KMS-11 (cell line): ENCODE measurements at regions not wholly inside any gene's neighbourhood (a gene's known extent, or its start where the extent isn't known, plus 50 kb on each side); places are given as distances from the start of the nearest gene placed in this dataset.

ENCODE experiments used
- H2AFZ ChIP-seq: fragments of 200-600 bp; sonication (generic); 2 replicates; pipeline ENCODE4 v1.6.1; 2016; ENCODE audit warnings: antibody characterized with exemption, mixed run types, low read depth
- H3K27ac ChIP-seq: fragments of 200-600 bp; sonication (generic); 2 replicates; pipeline ENCODE4 v1.6.1; 2016; ENCODE audit warnings: mild to moderate bottlenecking, mixed run types
- H3K27me3 ChIP-seq: fragments of 200-600 bp; sonication (generic); 2 replicates; pipeline ENCODE4 v1.6.1; 2017; ENCODE audit warnings: mild to moderate bottlenecking, low read depth, mixed run types, moderate library complexity; ENCODE audit not compliant: insufficient read depth
- H3K36me3 ChIP-seq: fragments of 200-600 bp; sonication (generic); 2 replicates; pipeline ENCODE4 v1.6.1; 2017; ENCODE audit warnings: mild to moderate bottlenecking, mixed run types; ENCODE audit not compliant: insufficient read depth
- H3K4me1 ChIP-seq: fragments of 200-600 bp; sonication (generic); 2 replicates; pipeline ENCODE4 v1.6.1; 2016; ENCODE audit warnings: mild to moderate bottlenecking, low read depth, mixed run types; ENCODE audit not compliant: poor library complexity, severe bottlenecking
- H3K4me2 ChIP-seq: fragments of 200-600 bp; sonication (generic); 2 replicates; pipeline ENCODE4 v1.7.0; 2016; ENCODE audit warnings: mild to moderate bottlenecking, mixed run types
- H3K4me3 ChIP-seq: fragments of 200-600 bp; sonication (generic); IDR thresholded peaks from 2 replicates; pipeline ENCODE4 v1.6.1; 2017; ENCODE audit warnings: low read depth, low read length, mixed read lengths; ENCODE audit not compliant: insufficient read depth
- H3K79me2 ChIP-seq: fragments of 200-600 bp; sonication (generic); 2 replicates; pipeline ENCODE4 v1.6.1; 2016; ENCODE audit warnings: low read depth, mixed run types; ENCODE audit not compliant: insufficient read depth
- H3K9ac ChIP-seq: fragments of 200-600 bp; sonication (generic); 2 replicates; pipeline ENCODE4 v1.6.1; 2016; ENCODE audit warnings: mild to moderate bottlenecking, mixed run types
- H4K20me1 ChIP-seq: fragments of 200-600 bp; sonication (generic); 2 replicates; pipeline ENCODE4 v1.6.1; 2016; ENCODE audit warnings: mild to moderate bottlenecking, mixed run types; ENCODE audit not compliant: insufficient read depth
- CTCF ChIP-seq: fragments of 200-600 bp; sonication (generic); conservative IDR thresholded peaks from 2 replicates; pipeline ENCODE4 v1.6.1; 2017; ENCODE audit warnings: low read depth, mild to moderate bottlenecking, antibody characterized with exemption, low read length, moderate library complexity, mixed read lengths

- Histone ChIP-seq H3K27me3 (no peaks in the 10 kb centered on the region), H3K9ac (no peak overlapping the region), H3K4me3 (no peak overlapping the region), H3K36me3 (no peaks in the 10 kb centered on the region), H3K79me2 (no peaks in the 10 kb centered on the region), H4K20me1 (no peaks in the 10 kb centered on the region), H3K4me1 (no peaks in the 10 kb centered on the region), H2AFZ (no peak overlapping the region), H3K4me2 (no peak overlapping the region), H3K27ac (no peak overlapping the region)
- no peak for TF ChIP-seq CTCF
These were observed 586.6 kb upstream of the MKI67 start for GRCh38 chr10:128712661-128713400.

- Histone ChIP-seq H4K20me1 (no peaks in the 10 kb centered on the region), H3K36me3 (no peaks in the 10 kb centered on the region), H3K9ac (no peak overlapping the region), H3K4me3 (no peak overlapping the region), H3K79me2 (no peaks in the 10 kb centered on the region), H2AFZ (no peak overlapping the region), H3K4me2 (no peak overlapping the region), H3K4me1 (no peaks in the 10 kb centered on the region), H3K27ac (no peak overlapping the region), H3K27me3 (no peaks in the 10 kb centered on the region)
- TF ChIP-seq CTCF: no peak
These were observed 587.2 kb upstream of the MKI67 start for GRCh38 chr10:128713471-128713870.

- Histone ChIP-seq H3K9ac (no peak overlapping the region), H3K27ac (no peak overlapping the region), H3K4me3 (no peak overlapping the region), H3K4me2 (no peak overlapping the region), H3K4me1 (no peaks in the 10 kb centered on the region), H3K27me3 (no peaks in the 10 kb centered on the region), H3K36me3 (no peaks in the 10 kb centered on the region), H4K20me1 (no peaks in the 10 kb centered on the region), H3K79me2 (no peaks in the 10 kb centered on the region), H2AFZ (no peak overlapping the region)
- no peak for TF ChIP-seq CTCF
These were observed 587.8 kb upstream of the MKI67 start for GRCh38 chr10:128713874-128714570.

- Histone ChIP-seq H3K36me3 (no peaks in the 10 kb centered on the region), H2AFZ (no peak overlapping the region), H3K79me2 (no peaks in the 10 kb centered on the region), H3K4me3 (no peak overlapping the region), H3K27me3 (no peaks in the 10 kb centered on the region), H3K9ac (no peak overlapping the region), H3K4me1 (no peaks in the 10 kb centered on the region), H3K27ac (no peak overlapping the region), H3K4me2 (no peak overlapping the region), H4K20me1 (no peaks in the 10 kb centered on the region)
- TF ChIP-seq CTCF: no peak
These were observed 588.6 kb upstream of the MKI67 start for GRCh38 chr10:128714644-128715415.
